ENCODE measurements at regions not wholly inside any gene's neighbourhood (a gene's known extent, or its start where the extent isn't known, plus 50 kb on each side); places are given as distances from the start of the nearest gene placed in this dataset.

GRCh38 chr11:122414406-122415018, 241.0 kb upstream of the UBASH3B start:
- Histone ChIP-seq H3K4me1 (no peaks in the 10 kb centered on the region), H3K36me3 (ENCODE audit: low read depth, missing control alignments) (no peaks in the 10 kb centered on the region), H3K27me3 (no peaks in the 10 kb centered on the region), H3K27ac (no peak overlapping the region), H3K4me3 (no peak overlapping the region), H3K9me3 (no peaks in the 10 kb centered on the region)
- intact Hi-C loops (cut with DNase I; ENCODE audit: low total_unique reads) = no loop called here
- TF ChIP-seq POLR2A (IDR thresholded peaks at IDR 0.05) = no peak
- no peak for TF ChIP-seq CTCF (IDR thresholded peaks at IDR 0.05)
- WGBS, 2 donors = 100% methylated on average over 2 of the region's 2 CpGs
- no peak for DNase-seq

- Histone ChIP-seq H3K27ac (no peak overlapping the region), H3K36me3 (ENCODE audit: low read depth, missing control alignments) (no peaks in the 10 kb centered on the region), H3K4me3 (no peak overlapping the region), H3K9me3 (no peaks in the 10 kb centered on the region), H3K4me1 (no peaks in the 10 kb centered on the region), H3K27me3 (no peaks in the 10 kb centered on the region)
- intact Hi-C loops (cut with DNase I; ENCODE audit: low total_unique reads) = no loop called here
- no peak for TF ChIP-seq CTCF (IDR thresholded peaks at IDR 0.05)
- TF ChIP-seq POLR2A (IDR thresholded peaks at IDR 0.05) = no peak
- no peak for DNase-seq
Observed at GRCh38 chr11:122413677-122414076, 241.8 kb upstream of the UBASH3B start.

GRCh38 chr11:122412581-122412980, 242.9 kb upstream of the UBASH3B start:
- H3K9me3 ChIP-seq = no peaks in the 10 kb centered on the region
- no peak overlapping the region for H3K27ac ChIP-seq
- TF ChIP-seq CTCF (IDR thresholded peaks at IDR 0.05) (no peak), POLR2A (IDR thresholded peaks at IDR 0.05) (no peak)
- H3K36me3 ChIP-seq (ENCODE audit: low read depth, missing control alignments) = no peaks in the 10 kb centered on the region
- H3K27me3 ChIP-seq = no peaks in the 10 kb centered on the region
- no peak overlapping the region for H3K4me3 ChIP-seq
- no peaks in the 10 kb centered on the region for H3K4me1 ChIP-seq
- no peak for DNase-seq
- 42 to 63% methylated on average over 1 of the region's 1 CpG for WGBS, 2 donors
- intact Hi-C loops (cut with DNase I; ENCODE audit: low total_unique reads) = no loop called here

- Histone ChIP-seq H3K4me1 (no peaks in the 10 kb centered on the region), H3K9me3 (no peaks in the 10 kb centered on the region), H3K4me3 (no peak overlapping the region), H3K27ac (no peak overlapping the region), H3K36me3 (ENCODE audit: low read depth, missing control alignments) (no peaks in the 10 kb centered on the region), H3K27me3 (no peaks in the 10 kb centered on the region)
- no peak for DNase-seq
- intact Hi-C loops (cut with DNase I; ENCODE audit: low total_unique reads) = no loop called here
- TF ChIP-seq POLR2A (IDR thresholded peaks at IDR 0.05) (no peak), CTCF (IDR thresholded peaks at IDR 0.05) (no peak)
- WGBS, 2 donors = 72 to 75% methylated on average over 4 of the region's 4 CpGs
Observed at GRCh38 chr11:122406466-122406865, 249.1 kb upstream of the UBASH3B start.

- H3K27ac ChIP-seq = no peak overlapping the region
- H3K4me1 ChIP-seq = no peaks in the 10 kb centered on the region
- no peaks in the 10 kb centered on the region for H3K36me3 ChIP-seq (ENCODE audit: low read depth, missing control alignments)
- TF ChIP-seq POLR2A (IDR thresholded peaks at IDR 0.05) = no peak
- TF ChIP-seq CTCF (IDR thresholded peaks at IDR 0.05) = no peak
- DNase-seq = no peak
- no peak overlapping the region for H3K4me3 ChIP-seq
- no peaks in the 10 kb centered on the region for H3K9me3 ChIP-seq
- intact Hi-C loops (cut with DNase I; ENCODE audit: low total_unique reads) = no loop called here
- 53 to 59% methylated on average over 5 of the region's 5 CpGs for WGBS, 2 donors
- H3K27me3 ChIP-seq = no peaks in the 10 kb centered on the region
Observed at GRCh38 chr11:122405547-122406341, 249.8 kb upstream of the UBASH3B start.

Measured in testis (tissue), 2 donors.